ENCODE measurements at regions not wholly inside any gene's neighbourhood (a gene's known extent, or its start where the extent isn't known, plus 50 kb on each side); places are given as distances from the start of the nearest gene placed in this dataset.

GRCh38 chr2:23298551-23298950, 86.4 kb upstream of the KLHL29 start:
- ChIA-PET POLR2A (no interaction called here), CTCF (no interaction called here)
- no peak overlapping the region for H3K27ac ChIP-seq (ENCODE audit: extremely low read depth, low read depth, low read length)
- H3K36me3 ChIP-seq (ENCODE audit: control insufficient read depth in 2 of 2, insufficient read depth in 1 of 2, low read length in 2 of 2) = no peaks in the 10 kb centered on the region
- TF ChIP-seq ZNF211 (tag by site-specific recombination; IDR thresholded peaks at IDR 0.05; ENCODE audit: low read depth) = no peak
- no peak for TF ChIP-seq ZSCAN4 (tag by site-specific recombination; IDR thresholded peaks at IDR 0.05)
- no peak for TF ChIP-seq ZNF214 (tag by site-specific recombination; IDR thresholded peaks at IDR 0.05; ENCODE audit: borderline replicate concordance)
- TF ChIP-seq MYNN (tag by site-specific recombination; IDR thresholded peaks at IDR 0.05; ENCODE audit: borderline replicate concordance) = no peak
- no peak for TF ChIP-seq ZNF629 (tag by site-specific recombination; IDR thresholded peaks at IDR 0.05)
- TF ChIP-seq ZSCAN18 (tag by site-specific recombination; IDR thresholded peaks at IDR 0.05) = no peak
- TF ChIP-seq ZNF664 (tag by site-specific recombination; IDR thresholded peaks at IDR 0.05) = no peak
- no peak for TF ChIP-seq ZNF426 (tag by site-specific recombination; IDR thresholded peaks at IDR 0.05)
- no peak for TF ChIP-seq ZFP3 (tag by site-specific recombination; IDR thresholded peaks at IDR 0.05; ENCODE audit: low read depth)
- TF ChIP-seq BCL11A (tag by site-specific recombination; IDR thresholded peaks at IDR 0.05; ENCODE audit: low read depth) = no peak
- no peak for TF ChIP-seq ZNF155 (tag by site-specific recombination; IDR thresholded peaks at IDR 0.05)
- TF ChIP-seq ZFP41 (tag by site-specific recombination; IDR thresholded peaks at IDR 0.05; ENCODE audit: borderline replicate concordance) = no peak
- no peak for TF ChIP-seq ZNF140 (tag by site-specific recombination; IDR thresholded peaks at IDR 0.05)
- no peak for TF ChIP-seq ZNF76 (tag by site-specific recombination; IDR thresholded peaks at IDR 0.05; ENCODE audit: borderline replicate concordance, low read depth)
- no peak for TF ChIP-seq ZNF768 (tag by site-specific recombination; IDR thresholded peaks at IDR 0.05)
- no peak for TF ChIP-seq ZBTB21 (tag by site-specific recombination; IDR thresholded peaks at IDR 0.05)
- TF ChIP-seq SCRT2 (tag by site-specific recombination; IDR thresholded peaks at IDR 0.05) = no peak
- TF ChIP-seq ZNF248 (tag by site-specific recombination; IDR thresholded peaks at IDR 0.05) = no peak
- no peaks in the 10 kb centered on the region for H3K9me3 ChIP-seq (ENCODE audit: control insufficient read depth, insufficient read depth, low read depth, low read length)
- no peak overlapping the region for H3K4me3 ChIP-seq (ENCODE audit: low read depth, low read length)
- H3K4me1 ChIP-seq (ENCODE audit: control insufficient read depth, insufficient read depth, low read length) = no peaks in the 10 kb centered on the region

- H3K27ac ChIP-seq (ENCODE audit: extremely low read depth, low read depth, low read length) = no peak overlapping the region
- no peak overlapping the region for H3K4me3 ChIP-seq (ENCODE audit: low read depth, low read length)
- H3K4me1 ChIP-seq (ENCODE audit: control insufficient read depth, insufficient read depth, low read length) = no peaks in the 10 kb centered on the region
- ChIA-PET CTCF (no interaction called here), POLR2A (no interaction called here)
- H3K9me3 ChIP-seq (ENCODE audit: control insufficient read depth, insufficient read depth, low read depth, low read length) = no peaks in the 10 kb centered on the region
- TF ChIP-seq ZIC2 (tag by site-specific recombination; IDR thresholded peaks at IDR 0.05) (0 out of 2 replicates have a peak, but pooled peaks have one; percentile 17), ZNF266 (tag by site-specific recombination; IDR thresholded peaks at IDR 0.05; ENCODE audit: low read depth) (no peak), ZNF335 (tag by site-specific recombination; conservative IDR thresholded peaks at IDR 0.05) (no peak), IKZF3 (tag by site-specific recombination; IDR thresholded peaks at IDR 0.05) (no peak), ZNF639 (tag by site-specific recombination; IDR thresholded peaks at IDR 0.05) (no peak), ZNF549 (tag by site-specific recombination; IDR thresholded peaks at IDR 0.05) (no peak), PRDM10 (tag by site-specific recombination; IDR thresholded peaks at IDR 0.05) (no peak), ZNF530 (tag by site-specific recombination; IDR thresholded peaks at IDR 0.05; ENCODE audit: low read depth) (no peak), ATF2 (tag by site-specific recombination; IDR thresholded peaks at IDR 0.05; ENCODE audit: low read depth) (no peak)
- no peaks in the 10 kb centered on the region for H3K36me3 ChIP-seq (ENCODE audit: control insufficient read depth in 2 of 2, insufficient read depth in 1 of 2, low read length in 2 of 2)
These were observed 85.3 kb upstream of the KLHL29 start for GRCh38 chr2:23299476-23300195.

Data from HEK293 (cell line).